ENCODE measurements at regions not wholly inside any gene's neighbourhood (a gene's known extent, or its start where the extent isn't known, plus 50 kb on each side); places are given as distances from the start of the nearest gene placed in this dataset.

DNA sequence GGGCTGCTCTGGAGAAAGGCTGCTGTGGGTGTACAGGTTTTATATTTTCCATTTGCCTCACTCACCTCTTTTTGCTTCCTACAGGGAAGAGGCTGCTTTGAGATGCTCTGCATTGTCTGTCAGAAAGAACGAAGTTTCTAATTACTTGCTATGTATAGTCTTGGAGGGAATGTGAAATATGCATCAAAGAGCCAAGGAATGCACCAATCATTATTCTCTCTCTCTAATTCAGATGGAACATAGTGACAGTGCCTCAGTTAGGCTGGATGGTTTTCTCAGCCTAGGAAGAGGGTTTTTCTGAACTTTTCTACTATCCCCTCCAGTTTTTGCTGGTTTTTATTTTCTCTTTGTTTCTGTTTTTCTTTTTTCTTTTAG, 106.8 kb upstream of the SLC4A4 start:
- Histone ChIP-seq H3K27me3 (ENCODE audit: insufficient read depth, poor library complexity, severe bottlenecking) (no peaks in the 10 kb centered on the region), H3K4me3 (ENCODE audit: severe bottlenecking) (no peak overlapping the region), H3K36me3 (ENCODE audit: low read depth) (no peaks in the 10 kb centered on the region), H3K4me1 (ENCODE audit: insufficient read depth, poor library complexity, severe bottlenecking) (no peaks in the 10 kb centered on the region), H3K27ac (ENCODE audit: poor library complexity, severe bottlenecking) (no peak overlapping the region), H3K9me3 (ENCODE audit: severe bottlenecking) (no peaks in the 10 kb centered on the region)
- TF ChIP-seq, protein P1, sequence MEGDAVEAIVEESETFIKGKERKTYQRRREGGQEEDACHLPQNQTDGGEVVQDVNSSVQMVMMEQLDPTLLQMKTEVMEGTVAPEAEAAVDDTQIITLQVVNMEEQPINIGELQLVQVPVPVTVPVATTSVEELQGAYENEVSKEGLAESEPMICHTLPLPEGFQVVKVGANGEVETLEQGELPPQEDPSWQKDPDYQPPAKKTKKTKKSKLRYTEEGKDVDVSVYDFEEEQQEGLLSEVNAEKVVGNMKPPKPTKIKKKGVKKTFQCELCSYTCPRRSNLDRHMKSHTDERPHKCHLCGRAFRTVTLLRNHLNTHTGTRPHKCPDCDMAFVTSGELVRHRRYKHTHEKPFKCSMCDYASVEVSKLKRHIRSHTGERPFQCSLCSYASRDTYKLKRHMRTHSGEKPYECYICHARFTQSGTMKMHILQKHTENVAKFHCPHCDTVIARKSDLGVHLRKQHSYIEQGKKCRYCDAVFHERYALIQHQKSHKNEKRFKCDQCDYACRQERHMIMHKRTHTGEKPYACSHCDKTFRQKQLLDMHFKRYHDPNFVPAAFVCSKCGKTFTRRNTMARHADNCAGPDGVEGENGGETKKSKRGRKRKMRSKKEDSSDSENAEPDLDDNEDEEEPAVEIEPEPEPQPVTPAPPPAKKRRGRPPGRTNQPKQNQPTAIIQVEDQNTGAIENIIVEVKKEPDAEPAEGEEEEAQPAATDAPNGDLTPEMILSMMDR (IDR thresholded peaks at IDR 0.05; ENCODE audit: poor library complexity, severe bottlenecking) = no peak
- ATAC-seq (ENCODE audit: low read depth) = no peak
- no peak for DNase-seq (ENCODE audit: low spot score)

DNA sequence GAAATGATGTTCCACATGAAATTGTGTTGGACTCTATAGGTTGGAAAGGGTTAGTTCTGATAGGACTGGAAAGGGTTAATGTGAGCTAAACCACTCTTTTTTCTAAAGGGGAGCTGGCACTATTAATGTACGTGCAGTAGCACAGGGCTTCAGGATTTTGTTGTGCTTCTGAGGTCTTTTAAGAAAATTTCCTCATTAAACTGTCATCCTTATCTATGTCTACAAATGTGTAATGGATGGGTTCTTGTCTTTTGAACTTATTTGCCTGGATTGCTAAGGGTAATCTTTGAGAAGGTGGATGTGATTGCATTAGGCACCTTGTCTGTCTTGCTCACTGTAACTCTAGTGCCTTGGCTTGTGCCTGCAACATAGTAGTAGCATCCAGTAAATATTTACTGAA, 106.0 kb upstream of the SLC4A4 start:
- H3K36me3 ChIP-seq (ENCODE audit: low read depth) = no peaks in the 10 kb centered on the region
- TF ChIP-seq, protein P1 (IDR thresholded peaks at IDR 0.05; ENCODE audit: poor library complexity, severe bottlenecking) = no peak
- ATAC-seq (ENCODE audit: low read depth) (no peak), DNase-seq (ENCODE audit: low spot score) (no peak)
- no peaks in the 10 kb centered on the region for H3K4me1 ChIP-seq (ENCODE audit: insufficient read depth, poor library complexity, severe bottlenecking)
- H3K4me3 ChIP-seq (ENCODE audit: severe bottlenecking) = no peak overlapping the region
- H3K27me3 ChIP-seq (ENCODE audit: insufficient read depth, poor library complexity, severe bottlenecking) = no peaks in the 10 kb centered on the region
- no peaks in the 10 kb centered on the region for H3K9me3 ChIP-seq (ENCODE audit: severe bottlenecking)
- no peak overlapping the region for H3K27ac ChIP-seq (ENCODE audit: poor library complexity, severe bottlenecking)

DNA sequence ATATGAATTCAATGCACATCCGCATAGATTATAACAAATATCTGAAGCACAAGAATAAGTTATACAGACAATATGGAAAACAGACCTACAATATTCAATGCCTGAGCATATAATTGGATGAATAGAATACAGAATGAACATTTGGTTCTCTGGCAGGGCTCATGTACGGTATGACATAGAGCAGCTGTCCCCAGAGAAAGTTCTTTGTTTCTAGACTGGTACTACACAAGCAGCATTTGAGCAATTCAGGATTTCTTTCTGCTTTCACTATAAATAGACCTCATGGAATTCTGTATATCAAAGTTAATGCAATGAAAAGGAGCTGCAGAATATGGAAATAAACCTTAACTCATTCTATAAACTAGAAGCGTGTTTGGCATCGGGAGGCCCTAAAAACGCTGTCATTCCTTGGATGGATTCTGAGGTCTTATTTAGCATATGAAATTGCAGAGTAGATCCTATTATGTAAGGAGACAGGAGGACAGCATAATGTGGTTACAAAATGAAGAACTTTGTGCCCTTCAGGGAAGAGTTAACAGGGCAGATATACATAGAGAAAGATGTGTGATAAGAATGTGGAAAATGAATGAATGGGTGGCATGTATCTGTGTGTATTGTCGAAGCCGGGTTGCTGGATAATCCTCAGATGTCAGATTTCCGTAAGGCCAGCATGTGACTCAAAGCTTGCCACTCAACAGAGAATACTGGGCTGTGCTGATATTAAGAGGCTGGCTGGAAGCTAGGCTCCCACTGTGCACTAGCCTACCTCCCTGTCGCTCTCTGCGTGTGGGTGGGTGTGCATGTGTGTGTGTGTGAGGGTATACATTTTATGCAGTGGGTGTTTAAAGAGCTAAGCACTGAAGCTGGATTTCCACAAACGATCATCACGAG, 103.3 kb upstream of the SLC4A4 start:
- no peak for ATAC-seq (ENCODE audit: low read depth)
- DNase-seq (ENCODE audit: low spot score) = no peak

DNA sequence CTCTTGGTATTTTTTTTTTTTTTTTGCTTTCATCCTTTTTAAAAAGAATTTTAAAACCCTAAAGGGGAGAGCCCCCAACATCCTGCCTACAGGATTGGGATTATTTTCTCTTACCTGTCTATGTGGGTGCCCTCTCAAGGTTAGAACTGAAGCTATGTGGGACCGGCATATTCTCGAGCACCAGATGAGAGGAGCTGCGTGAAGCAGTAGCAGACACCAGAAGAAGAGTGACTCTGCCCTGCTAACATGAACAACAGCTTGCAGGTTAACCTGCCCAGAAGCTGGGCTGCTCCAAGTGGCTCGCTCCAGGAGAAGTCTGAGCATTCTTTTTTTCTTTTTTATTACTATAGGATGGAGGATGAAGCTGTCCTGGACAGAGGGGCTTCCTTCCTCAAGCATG, 102.6 kb upstream of the SLC4A4 start:
- Histone ChIP-seq H3K36me3 (ENCODE audit: low read depth) (no peaks in the 10 kb centered on the region), H3K27ac (ENCODE audit: poor library complexity, severe bottlenecking) (no peak overlapping the region), H3K27me3 (ENCODE audit: insufficient read depth, poor library complexity, severe bottlenecking) (no peaks in the 10 kb centered on the region), H3K4me3 (ENCODE audit: severe bottlenecking) (no peak overlapping the region), H3K4me1 (ENCODE audit: insufficient read depth, poor library complexity, severe bottlenecking) (no peaks in the 10 kb centered on the region), H3K9me3 (ENCODE audit: severe bottlenecking) (no peaks in the 10 kb centered on the region)
- TF ChIP-seq, protein P1 (IDR thresholded peaks at IDR 0.05; ENCODE audit: poor library complexity, severe bottlenecking) = no peak
- ATAC-seq (ENCODE audit: low read depth) (no peak), DNase-seq (ENCODE audit: low spot score) (no peak)

More for the DNA sequence above, 103.3 kb upstream of the SLC4A4 start:
- Histone ChIP-seq H3K36me3 (ENCODE audit: low read depth) (no peaks in the 10 kb centered on the region), H3K4me1 (ENCODE audit: insufficient read depth, poor library complexity, severe bottlenecking) (no peaks in the 10 kb centered on the region), H3K27ac (ENCODE audit: poor library complexity, severe bottlenecking) (no peak overlapping the region), H3K4me3 (ENCODE audit: severe bottlenecking) (no peak overlapping the region), H3K9me3 (ENCODE audit: severe bottlenecking) (no peaks in the 10 kb centered on the region), H3K27me3 (ENCODE audit: insufficient read depth, poor library complexity, severe bottlenecking) (no peaks in the 10 kb centered on the region)
- TF ChIP-seq, protein P1 (IDR thresholded peaks at IDR 0.05; ENCODE audit: poor library complexity, severe bottlenecking) = no peak

DNA sequence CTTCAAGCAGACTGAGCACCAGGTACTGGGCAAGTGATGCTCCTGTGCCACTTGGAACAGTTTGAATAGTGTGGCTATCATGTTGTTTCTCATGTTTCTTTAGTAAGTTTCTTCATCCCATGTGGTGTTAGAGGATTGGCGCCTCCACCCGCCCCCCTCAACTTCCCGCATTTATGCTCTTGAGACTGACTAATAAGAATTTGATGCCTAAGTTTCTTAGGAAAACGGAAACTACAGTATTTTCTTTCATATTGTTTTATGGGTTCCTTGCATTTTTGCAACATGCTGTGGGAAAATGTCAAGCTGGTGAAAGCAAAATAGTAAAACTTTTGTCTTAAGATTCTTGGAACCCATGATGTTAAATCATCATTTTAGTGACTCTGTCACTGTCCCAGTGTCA, 101.2 kb upstream of the SLC4A4 start:
- Histone ChIP-seq H3K27ac (ENCODE audit: poor library complexity, severe bottlenecking) (no peak overlapping the region), H3K36me3 (ENCODE audit: low read depth) (no peaks in the 10 kb centered on the region), H3K27me3 (ENCODE audit: insufficient read depth, poor library complexity, severe bottlenecking) (no peaks in the 10 kb centered on the region), H3K9me3 (ENCODE audit: severe bottlenecking) (no peaks in the 10 kb centered on the region), H3K4me1 (ENCODE audit: insufficient read depth, poor library complexity, severe bottlenecking) (no peaks in the 10 kb centered on the region), H3K4me3 (ENCODE audit: severe bottlenecking) (no peak overlapping the region)
- no peak for DNase-seq (ENCODE audit: low spot score)
- TF ChIP-seq, protein P1 (IDR thresholded peaks at IDR 0.05; ENCODE audit: poor library complexity, severe bottlenecking) = no peak
- ATAC-seq (ENCODE audit: low read depth) = no peak
